ENCODE measurements at regions not wholly inside any gene's neighbourhood (a gene's known extent, or its start where the extent isn't known, plus 50 kb on each side); places are given as distances from the start of the nearest gene placed in this dataset.

GRCh38 chr1:238982736-238983135 is 403.6 kb upstream of the CHRM3 start:
- TF ChIP-seq POLR2AphosphoS5 (IDR thresholded peaks at IDR 0.05; ENCODE audit: insufficient read depth, low read depth, low read length) = no peak
- TF ChIP-seq JUN (IDR thresholded peaks at IDR 0.05; ENCODE audit: borderline replicate concordance, insufficient read depth, insufficient read length, low read depth) = no peak
- TF ChIP-seq GATA2 (IDR thresholded peaks at IDR 0.05; ENCODE audit: insufficient read depth, insufficient read length, low read depth, low read length) = no peak
- intact Hi-C loops (cut with micrococcal nuclease) = no loop called here
- no peaks in the 10 kb centered on the region for H4K20me1 ChIP-seq (replicated peaks; ENCODE audit: control insufficient read depth, extremely low read depth, insufficient read depth, low read length)
- DNase-seq (ENCODE audit: low read depth, low spot score) (no peak), FAIRE-seq (no peak)
- H3K9ac ChIP-seq (replicated peaks; ENCODE audit: extremely low read depth, insufficient read depth, low read length) = no peak overlapping the region
- no peak overlapping the region for H3K4me2 ChIP-seq (ENCODE audit: insufficient read depth, low read length)
- no peaks in the 10 kb centered on the region for H3K9me1 ChIP-seq (replicated peaks; ENCODE audit: control insufficient read depth, extremely low read depth, insufficient read depth, low read length)
- H3K4me1 ChIP-seq (ENCODE audit: control insufficient read depth, extremely low read depth, insufficient read depth, low read length) = no peaks in the 10 kb centered on the region
- peaks cover 2% of the 10 kb centered on the region for H3K9me3 ChIP-seq (replicated peaks; ENCODE audit: control insufficient read depth, insufficient read depth, low read length)
- H3K27me3 ChIP-seq (ENCODE audit: control insufficient read depth in 2 of 2, insufficient read depth in 2 of 2, low read length in 2 of 2) = no peaks in the 10 kb centered on the region
- no peaks in the 10 kb centered on the region for H3K79me2 ChIP-seq (ENCODE audit: control insufficient read depth, insufficient read depth, low read length)
- H3K36me3 ChIP-seq (ENCODE audit: control insufficient read depth in 2 of 2, extremely low read depth in 1 of 2, insufficient read depth in 2 of 2, low read length in 2 of 2) = no peaks in the 10 kb centered on the region
- dilution Hi-C loops (cut with MboI; ENCODE audit: extremely low pct_ligation_motif_present, low sequenced_read_pairs) = no loop called here
- H3K27ac ChIP-seq (ENCODE audit: insufficient read depth, low read depth, low read length) = no peak overlapping the region
- no peak overlapping the region for H2AFZ ChIP-seq (ENCODE audit: low read depth, low read length)
- CTCF ChIA-PET = no interaction called here
- no TSS peak for BruUV-seq (replicated peaks)
- POLR2A ChIA-PET = no interaction called here
- H3K4me3 ChIP-seq (replicated peaks in 1 of 3; ENCODE audit: insufficient read depth in 1 of 3, low read depth in 1 of 3, low read length in 3 of 3) = no peak overlapping the region

GRCh38 chr1:238981317-238981933 is 404.9 kb upstream of the CHRM3 start:
- H4K20me1 ChIP-seq (replicated peaks; ENCODE audit: control insufficient read depth, extremely low read depth, insufficient read depth, low read length) = no peaks in the 10 kb centered on the region
- no peak overlapping the region for H3K4me3 ChIP-seq (replicated peaks in 1 of 3; ENCODE audit: insufficient read depth in 1 of 3, low read depth in 1 of 3, low read length in 3 of 3)
- H2AFZ ChIP-seq (ENCODE audit: low read depth, low read length) = no peak overlapping the region
- intact Hi-C loops (cut with micrococcal nuclease) = no loop called here
- H3K27me3 ChIP-seq (ENCODE audit: control insufficient read depth in 2 of 2, insufficient read depth in 2 of 2, low read length in 2 of 2) = no peaks in the 10 kb centered on the region
- DNase-seq (ENCODE audit: low read depth, low spot score) (no peak), FAIRE-seq (no peak)
- CTCF ChIA-PET = no interaction called here
- H3K9me3 ChIP-seq (replicated peaks; ENCODE audit: control insufficient read depth, insufficient read depth, low read length) = peaks cover 2% of the 10 kb centered on the region
- no peak overlapping the region for H3K27ac ChIP-seq (ENCODE audit: insufficient read depth, low read depth, low read length)
- H3K36me3 ChIP-seq (ENCODE audit: control insufficient read depth in 2 of 2, extremely low read depth in 1 of 2, insufficient read depth in 2 of 2, low read length in 2 of 2) = no peaks in the 10 kb centered on the region
- TF ChIP-seq MYC (IDR thresholded peaks at IDR 0.05; ENCODE audit: low read depth, low read length) = no peak
- no peak for TF ChIP-seq CTCF (IDR thresholded peaks at IDR 0.05; ENCODE audit: extremely low read depth in 1 of 2, insufficient read depth in 1 of 2, low read depth in 1 of 2, low read length in 2 of 2)
- no peak for TF ChIP-seq POLR2AphosphoS5 (IDR thresholded peaks at IDR 0.05; ENCODE audit: insufficient read depth, low read depth, low read length)
- TF ChIP-seq GATA2 (IDR thresholded peaks at IDR 0.05; ENCODE audit: insufficient read depth, insufficient read length, low read depth, low read length) = no peak
- no peak for TF ChIP-seq JUN (IDR thresholded peaks at IDR 0.05; ENCODE audit: borderline replicate concordance, insufficient read depth, insufficient read length, low read depth)
- no peak for TF ChIP-seq MAX (IDR thresholded peaks at IDR 0.05; ENCODE audit: insufficient read depth, insufficient read length)
- no peak for TF ChIP-seq POLR2A (IDR thresholded peaks at IDR 0.05; ENCODE audit: low read depth, low read length)
- TF ChIP-seq EZH2 (IDR thresholded peaks at IDR 0.05; ENCODE audit: borderline replicate concordance, low read depth, low read length, severe bottlenecking) = no peak
- no peak for TF ChIP-seq FOS (IDR thresholded peaks at IDR 0.05; ENCODE audit: borderline replicate concordance, insufficient read depth, low read length)
- H3K9ac ChIP-seq (replicated peaks; ENCODE audit: extremely low read depth, insufficient read depth, low read length) = no peak overlapping the region
- no peaks in the 10 kb centered on the region for H3K79me2 ChIP-seq (ENCODE audit: control insufficient read depth, insufficient read depth, low read length)
- dilution Hi-C loops (cut with MboI; ENCODE audit: extremely low pct_ligation_motif_present, low sequenced_read_pairs) = no loop called here
- no peak overlapping the region for H3K4me2 ChIP-seq (ENCODE audit: insufficient read depth, low read length)
- no TSS peak for BruUV-seq (replicated peaks)
- no peaks in the 10 kb centered on the region for H3K9me1 ChIP-seq (replicated peaks; ENCODE audit: control insufficient read depth, extremely low read depth, insufficient read depth, low read length)
- POLR2A ChIA-PET = no interaction called here
- H3K4me1 ChIP-seq (ENCODE audit: control insufficient read depth, extremely low read depth, insufficient read depth, low read length) = no peaks in the 10 kb centered on the region

Data from endothelial cell of umbilical vein (primary cell).